ENCODE measurements at regions not wholly inside any gene's neighbourhood (a gene's known extent, or its start where the extent isn't known, plus 50 kb on each side); places are given as distances from the start of the nearest gene placed in this dataset.

- no peak for TF ChIP-seq CTCF (IDR thresholded peaks at IDR 0.05; ENCODE audit: low read depth, low read length)
- no peak for TF ChIP-seq EZH2phosphoT487 (IDR thresholded peaks at IDR 0.05; ENCODE audit: low read depth)
Measured at GRCh38 chr12:93946542-93947150, 201.7 kb upstream of the PLXNC1 start.
